NCI-H146 (cell line): ENCODE measurements at regions not wholly inside any gene's neighbourhood (a gene's known extent, or its start where the extent isn't known, plus 50 kb on each side); places are given as distances from the start of the nearest gene placed in this dataset.

ENCODE experiments used
- DNase-seq: peaks from one replicate; lab custom pipeline; 2025; lab: John Stamatoyannopoulos, UW

- DNase-seq: no peak
These were observed 203.5 kb downstream of the CBLN1 start for GRCh38 chr16:49078104-49078503.

GRCh38 chr16:49075709-49076108, 205.9 kb downstream of the CBLN1 start:
- DNase-seq: no peak

GRCh38 chr16:49068224-49068623, 213.4 kb downstream of the CBLN1 start:
- no peak for DNase-seq

- no peak for DNase-seq
These were observed 213.9 kb downstream of the CBLN1 start for GRCh38 chr16:49067776-49068175.

- DNase-seq: no peak
These were observed 220.4 kb downstream of the CBLN1 start for GRCh38 chr16:49061137-49061714.

- DNase-seq: no peak
These were observed 220.9 kb downstream of the CBLN1 start for GRCh38 chr16:49060728-49061127.

- DNase-seq: no peak
These were observed 223.3 kb downstream of the CBLN1 start for GRCh38 chr16:49058382-49058781.

- DNase-seq: no peak
These were observed 223.7 kb downstream of the CBLN1 start for GRCh38 chr16:49057936-49058335.

GRCh38 chr16:49057391-49057790, 224.2 kb downstream of the CBLN1 start:
- no peak for DNase-seq

- no peak for DNase-seq
These were observed 225.1 kb downstream of the CBLN1 start for GRCh38 chr16:49056546-49056945.

GRCh38 chr16:49055824-49056545, 225.7 kb downstream of the CBLN1 start:
- DNase-seq: no peak

GRCh38 chr16:49055291-49055690, 226.3 kb downstream of the CBLN1 start:
- DNase-seq: no peak

GRCh38 chr16:49054606-49055005, 227.0 kb downstream of the CBLN1 start:
- no peak for DNase-seq

- no peak for DNase-seq
These were observed 228.8 kb downstream of the CBLN1 start for GRCh38 chr16:49052846-49053245.

GRCh38 chr16:49051576-49051975, 230.1 kb downstream of the CBLN1 start:
- DNase-seq: no peak

GRCh38 chr16:49050607-49051006, 231.0 kb downstream of the CBLN1 start:
- DNase-seq: no peak

- DNase-seq: no peak
These were observed 232.0 kb downstream of the CBLN1 start for GRCh38 chr16:49049644-49050043.

- DNase-seq: no peak
These were observed 232.4 kb downstream of the CBLN1 start for GRCh38 chr16:49049191-49049590.

- no peak for DNase-seq
These were observed 233.1 kb downstream of the CBLN1 start for GRCh38 chr16:49048557-49048956.

GRCh38 chr16:49036126-49036525, 245.5 kb downstream of the CBLN1 start:
- DNase-seq: no peak

GRCh38 chr16:49027420-49027819, 254.2 kb downstream of the CBLN1 start:
- DNase-seq: no peak

GRCh38 chr16:49026566-49027181, 255.0 kb downstream of the CBLN1 start:
- DNase-seq: no peak

- DNase-seq: no peak
These were observed 256.7 kb downstream of the CBLN1 start for GRCh38 chr16:49024896-49025295.

- DNase-seq: no peak
These were observed 257.6 kb downstream of the CBLN1 start for GRCh38 chr16:49024016-49024415.
